ENCODE measurements at regions not wholly inside any gene's neighbourhood (a gene's known extent, or its start where the extent isn't known, plus 50 kb on each side); places are given as distances from the start of the nearest gene placed in this dataset.

DNA sequence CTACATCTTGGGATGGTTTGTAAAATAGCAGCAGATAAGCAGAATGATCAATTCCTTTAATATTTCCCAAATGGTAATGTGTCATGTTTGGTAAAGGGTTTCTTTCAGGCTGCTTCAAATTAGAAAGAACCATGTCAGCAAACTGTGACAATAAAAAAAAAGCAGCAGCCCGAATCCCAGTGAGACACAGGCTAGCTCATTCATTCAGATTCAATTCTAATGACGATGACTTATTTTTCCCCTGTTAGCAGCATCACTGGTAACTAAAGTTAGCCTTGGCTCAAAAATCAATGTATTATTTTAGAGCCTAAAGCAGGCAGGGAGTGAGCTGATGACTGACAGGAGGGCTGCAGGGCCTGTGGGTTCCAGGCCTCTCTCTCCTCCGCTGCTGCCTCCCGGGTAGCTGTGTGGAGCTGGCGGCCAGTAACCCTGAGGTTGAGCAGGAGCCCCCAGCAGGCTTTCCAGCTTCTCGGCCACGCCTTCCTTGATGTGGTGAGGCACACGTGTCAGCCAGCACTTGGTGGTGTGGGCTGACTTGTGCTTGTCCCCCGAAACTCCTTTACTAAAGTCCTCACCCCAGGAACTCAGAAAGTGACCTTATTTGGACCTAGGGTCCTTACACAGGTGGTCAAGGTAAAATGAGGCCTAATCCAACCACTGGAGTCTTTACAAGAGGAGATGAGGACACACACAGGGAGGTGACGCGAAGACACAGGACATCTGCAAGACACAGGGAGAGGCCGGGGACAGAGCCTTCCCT, 120.5 kb upstream of the HS6ST1 start:
- TF ChIP-seq, protein P1, sequence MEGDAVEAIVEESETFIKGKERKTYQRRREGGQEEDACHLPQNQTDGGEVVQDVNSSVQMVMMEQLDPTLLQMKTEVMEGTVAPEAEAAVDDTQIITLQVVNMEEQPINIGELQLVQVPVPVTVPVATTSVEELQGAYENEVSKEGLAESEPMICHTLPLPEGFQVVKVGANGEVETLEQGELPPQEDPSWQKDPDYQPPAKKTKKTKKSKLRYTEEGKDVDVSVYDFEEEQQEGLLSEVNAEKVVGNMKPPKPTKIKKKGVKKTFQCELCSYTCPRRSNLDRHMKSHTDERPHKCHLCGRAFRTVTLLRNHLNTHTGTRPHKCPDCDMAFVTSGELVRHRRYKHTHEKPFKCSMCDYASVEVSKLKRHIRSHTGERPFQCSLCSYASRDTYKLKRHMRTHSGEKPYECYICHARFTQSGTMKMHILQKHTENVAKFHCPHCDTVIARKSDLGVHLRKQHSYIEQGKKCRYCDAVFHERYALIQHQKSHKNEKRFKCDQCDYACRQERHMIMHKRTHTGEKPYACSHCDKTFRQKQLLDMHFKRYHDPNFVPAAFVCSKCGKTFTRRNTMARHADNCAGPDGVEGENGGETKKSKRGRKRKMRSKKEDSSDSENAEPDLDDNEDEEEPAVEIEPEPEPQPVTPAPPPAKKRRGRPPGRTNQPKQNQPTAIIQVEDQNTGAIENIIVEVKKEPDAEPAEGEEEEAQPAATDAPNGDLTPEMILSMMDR (IDR thresholded peaks at IDR 0.05): no peak
- no peak for TF ChIP-seq POLR2A (IDR thresholded peaks at IDR 0.05)
